Ascending aorta (tissue), 2 donors: ENCODE measurements at regions not wholly inside any gene's neighbourhood (a gene's known extent, or its start where the extent isn't known, plus 50 kb on each side); places are given as distances from the start of the nearest gene placed in this dataset.

Experiments
- DNase-seq, 2 donors: peaks; one replicate each; pipeline ENCODE4 v3.0.0-alpha.2; 2019; ENCODE audit warnings: low spot score in 2 of 2
- H3K27ac ChIP-seq, 2 donors: fragments of 200-600 bp; sonication (generic); one replicate each; pipeline ENCODE4 v1.5.1; 2016 to 2017; ENCODE audit warnings: mild to moderate bottlenecking in 1 of 2
- H3K27me3 ChIP-seq: fragments of 200-600 bp; sonication (generic); one replicate; pipeline ENCODE4 v1.5.1; 2017
- H3K36me3 ChIP-seq, 2 donors: fragments of 200-600 bp; sonication (generic); one replicate each; pipeline ENCODE4 v1.5.1; 2016
- H3K4me1 ChIP-seq, 2 donors: fragments of 200-600 bp; sonication (generic); one replicate each; pipeline ENCODE4 v1.5.1; 2016 to 2017; ENCODE audit warnings: mild to moderate bottlenecking in 1 of 2
- H3K4me3 ChIP-seq, 2 donors: fragments of 200-600 bp; sonication (generic); one replicate each; pipeline ENCODE4 v1.5.1; 2016 to 2017; ENCODE audit warnings: mild to moderate bottlenecking in 1 of 2
- H3K9me3 ChIP-seq, 2 donors: fragments of 200-600 bp; sonication (generic); one replicate each; pipeline ENCODE4 v1.5.1; 2016
- CTCF ChIP-seq, 3 experiments: fragments of 200-600 bp in 2 of 3; fragments of 450-650 bp in 1 of 3; sonication (generic) in 2 of 3; IDR thresholded peaks; one replicate each; pipeline ENCODE4 v1.5.1; 2016 to 2019; ENCODE audit warnings: antibody characterized with exemption in 3 of 3, mild to moderate bottlenecking in 1 of 3, moderate library complexity in 1 of 3
- intact Hi-C: fragments of 100-400 bp; cut with DNase I; formaldehyde crosslinking; loops from one replicate; pipeline ENCODE4 v1.15.1; 2023

- no peak overlapping the region for H3K4me3 ChIP-seq
- no peaks in the 10 kb centered on the region for H3K27me3 ChIP-seq
- intact Hi-C loops = no loop called here
- H3K9me3 ChIP-seq = no peaks in the 10 kb centered on the region
- no peak for DNase-seq
- TF ChIP-seq CTCF (IDR thresholded peaks at IDR 0.05) = no peak
- no peak overlapping the region for H3K27ac ChIP-seq
- no peaks in the 10 kb centered on the region for H3K4me1 ChIP-seq
- no peaks in the 10 kb centered on the region for H3K36me3 ChIP-seq
Measured at GRCh38 chr7:42431873-42432272, 194.9 kb upstream of the GLI3 start.

- DNase-seq = no peak
- no peaks in the 10 kb centered on the region for H3K27me3 ChIP-seq
- H3K27ac ChIP-seq = no peak overlapping the region
- no peak for TF ChIP-seq CTCF (IDR thresholded peaks at IDR 0.05)
- H3K36me3 ChIP-seq = no peaks in the 10 kb centered on the region
- H3K9me3 ChIP-seq = no peaks in the 10 kb centered on the region
- H3K4me3 ChIP-seq = no peak overlapping the region
- H3K4me1 ChIP-seq = no peaks in the 10 kb centered on the region
- intact Hi-C loops = no loop called here
Measured at GRCh38 chr7:42429339-42429738, 192.3 kb upstream of the GLI3 start.

GRCh38 chr7:42426163-42426562 lies 189.2 kb upstream of the GLI3 start:
- H3K9me3 ChIP-seq = no peaks in the 10 kb centered on the region
- no peaks in the 10 kb centered on the region for H3K4me1 ChIP-seq
- DNase-seq = no peak
- TF ChIP-seq CTCF (IDR thresholded peaks at IDR 0.05) = no peak
- no peak overlapping the region for H3K4me3 ChIP-seq
- no peak overlapping the region for H3K27ac ChIP-seq
- H3K27me3 ChIP-seq = no peaks in the 10 kb centered on the region
- intact Hi-C loops = no loop called here
- H3K36me3 ChIP-seq = no peaks in the 10 kb centered on the region

GRCh38 chr7:42414941-42415505 lies 178.0 kb upstream of the GLI3 start:
- Histone ChIP-seq H3K36me3 (no peaks in the 10 kb centered on the region), H3K27me3 (no peaks in the 10 kb centered on the region), H3K4me1 (no peaks in the 10 kb centered on the region), H3K9me3 (no peaks in the 10 kb centered on the region), H3K27ac (no peak overlapping the region), H3K4me3 (no peak overlapping the region)
- no peak for TF ChIP-seq CTCF (IDR thresholded peaks at IDR 0.05)
- DNase-seq = no peak
- intact Hi-C loops = no loop called here

GRCh38 chr7:42414028-42414427 lies 177.0 kb upstream of the GLI3 start:
- Histone ChIP-seq H3K4me1 (no peaks in the 10 kb centered on the region), H3K27ac (no peak overlapping the region), H3K9me3 (no peaks in the 10 kb centered on the region), H3K27me3 (no peaks in the 10 kb centered on the region), H3K36me3 (no peaks in the 10 kb centered on the region), H3K4me3 (no peak overlapping the region)
- intact Hi-C loops = no loop called here
- no peak for DNase-seq
- no peak for TF ChIP-seq CTCF (IDR thresholded peaks at IDR 0.05)

- no peaks in the 10 kb centered on the region for H3K36me3 ChIP-seq
- intact Hi-C loops = no loop called here
- H3K27me3 ChIP-seq = no peaks in the 10 kb centered on the region
- H3K9me3 ChIP-seq = no peaks in the 10 kb centered on the region
- DNase-seq = no peak
- H3K4me3 ChIP-seq = no peak overlapping the region
- TF ChIP-seq CTCF (IDR thresholded peaks at IDR 0.05) = no peak
- no peaks in the 10 kb centered on the region for H3K4me1 ChIP-seq
- no peak overlapping the region for H3K27ac ChIP-seq
Measured at GRCh38 chr7:42409296-42409695, 172.3 kb upstream of the GLI3 start.
